ENCODE measurements at regions not wholly inside any gene's neighbourhood (a gene's known extent, or its start where the extent isn't known, plus 50 kb on each side); places are given as distances from the start of the nearest gene placed in this dataset.

GRCh38 chr4:146058531-146058930, 117.0 kb upstream of the LSM6 start:
- no peak overlapping the region for H3K9ac ChIP-seq (replicated peaks in 1 of 4; ENCODE audit: extremely low read depth in 1 of 4, low read depth in 3 of 4, low read length in 3 of 4)
- ChIA-PET CTCF (ENCODE audit: partially characterized antibody) (interaction anchor here (1.5 kb wide), 1 partner anchor 35 kb away, joined by 5 read pairs; no protein-coding TSS in a partner anchor), POLR2A (ENCODE audit: partially characterized antibody) (no interaction called here)
- no peak overlapping the region for H3K27ac ChIP-seq (ENCODE audit: low read depth, low read length)
- H4K20me1 ChIP-seq (replicated peaks in 1 of 2; ENCODE audit: control insufficient read depth in 1 of 2, insufficient read depth in 2 of 2, low read length in 2 of 2), result no peaks in the 10 kb centered on the region
- no peak for TF ChIP-seq GABPA (IDR thresholded peaks at IDR 0.05; ENCODE audit: borderline replicate concordance, insufficient read depth, low read length)
- no peak for TF ChIP-seq CTCF (IDR thresholded peaks at IDR 0.05; ENCODE audit: control extremely low read depth in 1 of 3, insufficient read depth in 1 of 3, low read depth in 1 of 3, low read length in 3 of 3)
- no peak for TF ChIP-seq TCF12 (IDR thresholded peaks at IDR 0.05; ENCODE audit: low read depth, low read length)
- TF ChIP-seq TEAD4 (IDR thresholded peaks at IDR 0.05; ENCODE audit: low read depth, low read length), result no peak
- no peak for TF ChIP-seq SIN3A (conservative IDR thresholded peaks at IDR 0.05 in 1 of 2, IDR thresholded peaks at IDR 0.05 in 1 of 2; ENCODE audit: low read depth in 1 of 2, low read length in 2 of 2)
- no peak for TF ChIP-seq SIX5 (IDR thresholded peaks at IDR 0.05; ENCODE audit: low read depth, low read length)
- no peaks in the 10 kb centered on the region for H3K79me2 ChIP-seq (ENCODE audit: control insufficient read depth in 1 of 2, insufficient read depth in 2 of 2, low read length in 2 of 2)
- no peak overlapping the region for H2BK15ac ChIP-seq (ENCODE audit: low read length)
- no peaks in the 10 kb centered on the region for H3K23me2 ChIP-seq (ENCODE audit: low read depth, low read length)
- no peak overlapping the region for H3K23ac ChIP-seq (ENCODE audit: insufficient read length)
- H3K9me3 ChIP-seq (ENCODE audit: insufficient read depth in 2 of 2, low read depth in 1 of 2, low read length in 1 of 2), result no peaks in the 10 kb centered on the region
- H3K18ac ChIP-seq (ENCODE audit: extremely low read depth, low read length), result no peak overlapping the region
- DNase-seq (ENCODE audit: low read depth in 1 of 2, low spot score in 2 of 2) (no peak), FAIRE-seq (no peak)
- H3K79me1 ChIP-seq (ENCODE audit: low read depth, low read length), result no peaks in the 10 kb centered on the region
- no peak overlapping the region for H2BK20ac ChIP-seq (ENCODE audit: low read length)
- no peak overlapping the region for H2AFZ ChIP-seq (ENCODE audit: low read length)
- no peak overlapping the region for H3K14ac ChIP-seq (ENCODE audit: insufficient read length)
- no peak overlapping the region for H4K5ac ChIP-seq (ENCODE audit: insufficient read length, low read depth, low read length)
- H3K4ac ChIP-seq (replicated peaks; ENCODE audit: insufficient read length, low read depth, low read length), result no peak overlapping the region
- no peak overlapping the region for H2AK5ac ChIP-seq (ENCODE audit: low read depth, low read length)
- no peaks in the 10 kb centered on the region for H3K27me3 ChIP-seq (replicated peaks in 1 of 4; ENCODE audit: control insufficient read depth in 3 of 4, extremely low read depth in 1 of 4, insufficient read depth in 3 of 4, low read length in 3 of 4)
- no peak overlapping the region for H4K8ac ChIP-seq (ENCODE audit: extremely low read depth, insufficient read depth, low read length)
- no peak overlapping the region for H3K56ac ChIP-seq (replicated peaks; ENCODE audit: insufficient read length, low read depth, low read length)
- H3K4me3 ChIP-seq (ENCODE audit: extremely low read depth in 1 of 4, insufficient read depth in 2 of 4, low read depth in 3 of 4, low read length in 4 of 4), result no peak overlapping the region
- H3K36me3 ChIP-seq (ENCODE audit: control insufficient read depth in 2 of 4, insufficient read depth in 4 of 4, low read length in 3 of 4), result no peaks in the 10 kb centered on the region
- H4K91ac ChIP-seq (replicated peaks; ENCODE audit: insufficient read length, low read length), result no peak overlapping the region
- WGBS, 2 experiments (ENCODE audit: extremely low coverage in 1 of 2, insufficient coverage in 1 of 2, insufficient read length in 1 of 2, insufficient replicate concordance in 2 of 2, low coverage in 1 of 2, low lambda C conversion rate in 2 of 2, missing lambda C conversion rate in 1 of 2), result 78% methylated on average over 1 of the region's 1 CpG; no CpG with 5 or more reads in 1 of the 2 experiments
- no peak overlapping the region for H2BK5ac ChIP-seq (ENCODE audit: low read depth, low read length)
- peaks cover 0 to 7% (median 3%) of the 10 kb centered on the region in 4 experiments; a peak in 1 of 7 replicates for H3K4me1 ChIP-seq (replicated peaks in 1 of 4; ENCODE audit: control insufficient read depth in 3 of 4, insufficient read depth in 4 of 4, low read length in 3 of 4)
- H2BK12ac ChIP-seq (ENCODE audit: low read depth, low read length), result no peak overlapping the region
- no peak overlapping the region for H2BK120ac ChIP-seq (replicated peaks; ENCODE audit: low read depth, low read length)
- no peak overlapping the region for H3K4me2 ChIP-seq (ENCODE audit: insufficient read depth in 1 of 2, low read depth in 2 of 2, low read length in 2 of 2)

Measured in H1 (cell line).